WTC11 (cell line): ENCODE measurements at regions not wholly inside any gene's neighbourhood (a gene's known extent, or its start where the extent isn't known, plus 50 kb on each side); places are given as distances from the start of the nearest gene placed in this dataset.
A peak's percentile ranks its signal among the peaks of the same experiment; 100 is the strongest.

Experiments used
- ATAC-seq: fragments of 200-7000 bp; cut with Tn5 transposase; 2 replicates; pipeline ENCODE4 v1.10.0; 2021; ENCODE audit warnings: mild to moderate bottlenecking, moderate library complexity
- CTCF ChIA-PET: fragments of 300-600 bp; sonication (Branson Sonifier 250); formaldehyde crosslinking; loops from one replicate; lab custom pipeline; 2021; ENCODE audit warnings: antibody characterized with exemption; lab: Charles Lee
- POLR2A ChIA-PET: fragments of 350-600 bp; sonication (Branson Sonifier 250); formaldehyde crosslinking; loops from one replicate; lab custom pipeline; 2021; ENCODE audit warnings: antibody characterized with exemption; lab: Charles Lee
- DNase-seq: peaks from one replicate; pipeline ENCODE4 v3.0.0; 2021; ENCODE audit warnings: low spot score
- H3K27ac Mint-ChIP-seq: 2 replicates; pipeline ENCODE4 v1.8.0; 2021; ENCODE audit warnings: mixed read lengths
- H3K27me3 Mint-ChIP-seq: 2 replicates; pipeline ENCODE4 v1.8.0; 2021; ENCODE audit warnings: low read depth, mild to moderate bottlenecking, moderate library complexity, mixed read lengths
- H3K36me3 Mint-ChIP-seq: 2 replicates; pipeline ENCODE4 v1.8.0; 2021; ENCODE audit warnings: mixed read lengths
- H3K4me1 Mint-ChIP-seq: 2 replicates; pipeline ENCODE4 v1.8.0; 2022; ENCODE audit warnings: mixed read lengths
- H3K4me3 Mint-ChIP-seq: 2 replicates; pipeline ENCODE4 v1.8.0; 2021; ENCODE audit warnings: mild to moderate bottlenecking, moderate library complexity, mixed read lengths
- H3K9me3 Mint-ChIP-seq: 2 replicates; pipeline ENCODE4 v1.8.0; 2021; ENCODE audit warnings: mixed read lengths
- CREB1 ChIP-seq: sonication (generic); formaldehyde crosslinking; IDR thresholded peaks from 2 replicates; pipeline ENCODE4 v1.8.0; 2023; ENCODE audit warnings: mild to moderate bottlenecking, missing genetic modification reagents
- CTCF ChIP-seq: fragments of 200-600 bp; IDR thresholded peaks from 2 replicates; pipeline ENCODE4 v1.8.0; 2022; ENCODE audit warnings: antibody characterized with exemption
- E2F5 ChIP-seq: sonication (generic); formaldehyde crosslinking; IDR thresholded peaks from 2 replicates; pipeline ENCODE4 v1.8.1; 2022; ENCODE audit warnings: mild to moderate bottlenecking, moderate library complexity, missing genetic modification reagents
- ELF4 ChIP-seq: sonication (generic); formaldehyde crosslinking; IDR thresholded peaks from 2 replicates; pipeline ENCODE4 v1.8.1; 2022; ENCODE audit warnings: low read depth, mild to moderate bottlenecking, moderate library complexity, missing genetic modification reagents
- GABPB1 ChIP-seq: sonication (generic); formaldehyde crosslinking; IDR thresholded peaks from 2 replicates; pipeline ENCODE4 v1.8.1; 2023; ENCODE audit warnings: mild to moderate bottlenecking, missing genetic modification reagents
- GTF2I ChIP-seq: fragments of 250-450 bp; sonication (Bioruptor Pico); conservative IDR thresholded peaks from 2 replicates; pipeline ENCODE4 v1.4.0; 2021; ENCODE audit warnings: mild to moderate bottlenecking
- IRF1 ChIP-seq: sonication (generic); formaldehyde crosslinking; IDR thresholded peaks from 2 replicates; pipeline ENCODE4 v1.8.0; 2023; ENCODE audit warnings: missing genetic modification reagents
- IRF2 ChIP-seq: sonication (generic); formaldehyde crosslinking; IDR thresholded peaks from 2 replicates; pipeline ENCODE4 v1.8.0; 2022; ENCODE audit warnings: low read depth, missing genetic modification reagents, borderline replicate concordance
- OVOL2 ChIP-seq: fragments of 250-450 bp; sonication (Bioruptor Pico); IDR thresholded peaks from 2 replicates; pipeline ENCODE4 v1.9.0; 2021; ENCODE audit warnings: mild to moderate bottlenecking, borderline replicate concordance
- RORB ChIP-seq: fragments of 250-450 bp; sonication (Bioruptor Pico); IDR thresholded peaks from 2 replicates; pipeline ENCODE4 v1.9.0; 2021; ENCODE audit warnings: mild to moderate bottlenecking
- SMAD3 ChIP-seq: sonication (generic); formaldehyde crosslinking; IDR thresholded peaks from 2 replicates; pipeline ENCODE4 v1.8.0; 2022; ENCODE audit warnings: missing genetic modification reagents, mild to moderate bottlenecking, borderline replicate concordance
- TEAD1 ChIP-seq: sonication (generic); formaldehyde crosslinking; IDR thresholded peaks from 2 replicates; pipeline ENCODE4 v1.8.0; 2022; ENCODE audit warnings: mild to moderate bottlenecking, missing genetic modification reagents
- USF2 ChIP-seq: sonication (generic); formaldehyde crosslinking; IDR thresholded peaks from 2 replicates; pipeline ENCODE4 v1.8.1; 2023; ENCODE audit warnings: mild to moderate bottlenecking, missing genetic modification reagents, moderate library complexity
- ZNF219 ChIP-seq: sonication (generic); formaldehyde crosslinking; IDR thresholded peaks from 2 replicates; pipeline ENCODE4 v1.8.0; 2023; ENCODE audit warnings: missing genetic modification reagents, mild to moderate bottlenecking, borderline replicate concordance
- ZNF396 ChIP-seq: fragments of 250-450 bp; sonication (Bioruptor Pico); IDR thresholded peaks from 2 replicates; pipeline ENCODE4 v1.8.0; 2021; ENCODE audit warnings: mild to moderate bottlenecking, moderate library complexity, borderline replicate concordance

- Mint-ChIP-seq H3K4me3 (no peak overlapping the region), H3K36me3 (peaks cover 5% of the 10 kb centered on the region), H3K4me1 (peaks cover 22% of the 10 kb centered on the region), H3K27me3 (no peaks in the 10 kb centered on the region; the same call in 1 of the 2 replicates), H3K27ac (no peak overlapping the region), H3K9me3 (peaks cover 19% of the 10 kb centered on the region)
- ATAC-seq (no peak), DNase-seq (no peak)
- ChIA-PET CTCF (no interaction called here), POLR2A (interaction anchor here (0.6 kb wide), 1 partner anchor 391 kb away, joined by 4 read pairs; no protein-coding TSS in a partner anchor)
- TF ChIP-seq IRF2 (CRISPR knock-in tag): no peak
Observed at GRCh38 chr1:166272155-166272554, 105.4 kb upstream of the FAM78B start.

GRCh38 chr1:166272851-166273250, 106.0 kb upstream of the FAM78B start:
- Mint-ChIP-seq H3K27ac (no peak overlapping the region), H3K9me3 (peaks cover 24% of the 10 kb centered on the region), H3K27me3 (no peaks in the 10 kb centered on the region; the same call in 1 of the 2 replicates), H3K4me3 (no peak overlapping the region), H3K36me3 (peaks cover 5% of the 10 kb centered on the region), H3K4me1 (peaks cover 22% of the 10 kb centered on the region)
- ChIA-PET POLR2A (interaction anchor here (0.6 kb wide), 1 partner anchor 392 kb away, joined by 4 read pairs; no protein-coding TSS in a partner anchor), CTCF (no interaction called here)
- TF ChIP-seq OVOL2 (CRISPR knock-in tag): no peak
- TF ChIP-seq IRF1: no peak
- no peak for TF ChIP-seq ELF4
- no peak for TF ChIP-seq RORB (CRISPR knock-in tag)
- no peak for TF ChIP-seq ZNF219 (CRISPR knock-in tag)
- TF ChIP-seq GTF2I (CRISPR knock-in tag): no peak
- TF ChIP-seq ZNF396 (CRISPR knock-in tag): no peak
- no peak for TF ChIP-seq USF2 (CRISPR knock-in tag)
- TF ChIP-seq TEAD1: no peak
- no peak for TF ChIP-seq GABPB1 (CRISPR knock-in tag)
- TF ChIP-seq CTCF: no peak
- no peak for TF ChIP-seq E2F5
- TF ChIP-seq SMAD3 (CRISPR knock-in tag): no peak
- no peak for TF ChIP-seq CREB1 (CRISPR knock-in tag)
- peak; percentile 41; the same call in 1 of the 2 replicates for ATAC-seq
- no peak for DNase-seq

GRCh38 chr1:166273618-166274017, 106.8 kb upstream of the FAM78B start:
- H3K36me3 Mint-ChIP-seq: peaks cover 5% of the 10 kb centered on the region
- no peaks in the 10 kb centered on the region; the same call in 1 of the 2 replicates for H3K27me3 Mint-ChIP-seq
- H3K9me3 Mint-ChIP-seq: peaks cover 25% of the 10 kb centered on the region
- no peak overlapping the region for H3K27ac Mint-ChIP-seq
- no peak overlapping the region for H3K4me3 Mint-ChIP-seq
- DNase-seq: no peak
- TF ChIP-seq CREB1 (CRISPR knock-in tag) (no peak), IRF1 (no peak)
- TF ChIP-seq, all 79 proteins: peak for 0
- no peak for ATAC-seq
- ChIA-PET POLR2A (no interaction called here), CTCF (no interaction called here)
- H3K4me1 Mint-ChIP-seq: peaks cover 22% of the 10 kb centered on the region
